Neural cell (in vitro differentiated cells): ENCODE measurements at regions not wholly inside any gene's neighbourhood (a gene's known extent, or its start where the extent isn't known, plus 50 kb on each side); places are given as distances from the start of the nearest gene placed in this dataset.

Experiments
- H2AFZ ChIP-seq: fragments of 200-600, 300-800 bp; sonication (generic), shearing (Covaris generic); 2 replicates; pipeline ENCODE4 v1.6.0; 2014; ENCODE audit warnings: low read depth, mild to moderate bottlenecking, antibody characterized with exemption, low read length, moderate library complexity
- H3F3A ChIP-seq: fragments of 200-600 bp; shearing (Covaris generic); 2 replicates; pipeline ENCODE4 v1.6.1; 2016; ENCODE audit warnings: mild to moderate bottlenecking, moderate library complexity, mixed read lengths, antibody characterized with exemption, low read length; ENCODE audit not compliant: insufficient read depth, poor library complexity, severe bottlenecking
- H3K27ac ChIP-seq: fragments of 200-600, 300-800 bp; sonication (generic), shearing (Covaris generic); 2 replicates; pipeline ENCODE4 v1.5.1; 2014; ENCODE audit warnings: mild to moderate bottlenecking, low read length, moderate library complexity
- H3K27me3 ChIP-seq: fragments of 300-800, 200-600 bp; sonication (generic), shearing (Covaris generic); 2 replicates; pipeline ENCODE4 v1.6.0; 2014; ENCODE audit warnings: mild to moderate bottlenecking, low read depth, low read length, moderate library complexity; ENCODE audit not compliant: insufficient read depth
- H3K36me3 ChIP-seq: fragments of 300-800, 200-600 bp; sonication (generic), shearing (Covaris generic); 2 replicates; pipeline ENCODE4 v1.5.1; 2014; ENCODE audit warnings: mild to moderate bottlenecking, antibody characterized with exemption, low read length, moderate library complexity; ENCODE audit not compliant: insufficient read depth
- H3K4me2 ChIP-seq: fragments of 300-800, 200-600 bp; sonication (generic), shearing (Covaris generic); 2 replicates; pipeline ENCODE4 v1.6.0; 2014; ENCODE audit warnings: mild to moderate bottlenecking, low read length
- H3K4me3 ChIP-seq: fragments of 300-800, 200-600 bp; sonication (generic), shearing (Covaris generic); 2 replicates; pipeline ENCODE4 v1.5.1; 2014; ENCODE audit warnings: mild to moderate bottlenecking, low read length, moderate library complexity
- H3K79me2 ChIP-seq: fragments of 200-600 bp; shearing (Covaris generic); replicated peaks from 2 replicates; pipeline ENCODE4 v1.6.0; 2014; ENCODE audit warnings: mild to moderate bottlenecking, low read length, moderate library complexity; ENCODE audit not compliant: insufficient read depth
- H3K9ac ChIP-seq: fragments of 300-800, 200-600 bp; sonication (generic), shearing (Covaris generic); 2 replicates; pipeline ENCODE4 v1.6.1; 2016; ENCODE audit warnings: mild to moderate bottlenecking, low read length, mixed read lengths
- H3K9me2 ChIP-seq: fragments of 200-600 bp; shearing (Covaris generic); 2 replicates; pipeline ENCODE4 v1.6.1; 2016; ENCODE audit warnings: mild to moderate bottlenecking, low read length, mixed read lengths; ENCODE audit not compliant: insufficient read depth
- H3K9me3 ChIP-seq: fragments of 200-600, 300-800 bp; sonication (generic), shearing (Covaris generic); 2 replicates; pipeline ENCODE4 v1.6.1; 2016; ENCODE audit warnings: mild to moderate bottlenecking, mixed run types, low read length, moderate library complexity, mixed read lengths
- H4K20me1 ChIP-seq: fragments of 200-600 bp; shearing (Covaris generic); 2 replicates; pipeline ENCODE4 v1.6.1; 2016; ENCODE audit warnings: mild to moderate bottlenecking, mixed run types; ENCODE audit not compliant: insufficient read depth
- EP300 ChIP-seq: fragments of 450-650 bp; conservative IDR thresholded peaks from 2 replicates; pipeline ENCODE4 v1.6.1; 2014; ENCODE audit warnings: antibody characterized with exemption, mild to moderate bottlenecking, moderate library complexity; ENCODE audit not compliant: poor library complexity, severe bottlenecking
- EZH2 ChIP-seq: fragments of 200-600, 300-800 bp; shearing (Covaris generic), sonication (generic); IDR thresholded peaks from 2 replicates; pipeline ENCODE4 v1.6.1; 2014; ENCODE audit warnings: antibody characterized with exemption, low read length, borderline replicate concordance, mild to moderate bottlenecking; ENCODE audit not compliant: insufficient read depth, poor library complexity, severe bottlenecking
- MXI1 ChIP-seq: fragments of 450-650 bp; conservative IDR thresholded peaks from 2 replicates; pipeline ENCODE4 v1.6.1; 2014; ENCODE audit warnings: antibody characterized with exemption, mild to moderate bottlenecking; ENCODE audit not compliant: poor library complexity, severe bottlenecking
- POLR2AphosphoS5 ChIP-seq: IDR thresholded peaks from 2 replicates; pipeline ENCODE4 v1.6.1; 2012
- RAD21 ChIP-seq: fragments of 450-650 bp; conservative IDR thresholded peaks from 2 replicates; pipeline ENCODE4 v1.6.1; 2014; ENCODE audit warnings: antibody characterized with exemption, mild to moderate bottlenecking, moderate library complexity
- SMC3 ChIP-seq: fragments of 450-650 bp; conservative IDR thresholded peaks from 2 replicates; pipeline ENCODE4 v1.6.1; 2014; ENCODE audit warnings: antibody characterized with exemption, mild to moderate bottlenecking, moderate library complexity; ENCODE audit not compliant: poor library complexity
- TAF1 ChIP-seq: IDR thresholded peaks from 2 replicates; pipeline ENCODE4 v1.6.1; 2012; ENCODE audit warnings: low read depth
- TF ChIP-seq, protein P1 (sequence below): fragments of 450-650 bp; IDR thresholded peaks from 2 replicates; pipeline ENCODE4 v1.5.1; 2014; ENCODE audit warnings: antibody characterized with exemption, mild to moderate bottlenecking, moderate library complexity; ENCODE audit not compliant: poor library complexity, severe bottlenecking
- TF ChIP-seq, protein P2 (sequence below): IDR thresholded peaks from 2 replicates; pipeline ENCODE4 v1.6.1; 2012; ENCODE audit warnings: borderline replicate concordance

DNA sequence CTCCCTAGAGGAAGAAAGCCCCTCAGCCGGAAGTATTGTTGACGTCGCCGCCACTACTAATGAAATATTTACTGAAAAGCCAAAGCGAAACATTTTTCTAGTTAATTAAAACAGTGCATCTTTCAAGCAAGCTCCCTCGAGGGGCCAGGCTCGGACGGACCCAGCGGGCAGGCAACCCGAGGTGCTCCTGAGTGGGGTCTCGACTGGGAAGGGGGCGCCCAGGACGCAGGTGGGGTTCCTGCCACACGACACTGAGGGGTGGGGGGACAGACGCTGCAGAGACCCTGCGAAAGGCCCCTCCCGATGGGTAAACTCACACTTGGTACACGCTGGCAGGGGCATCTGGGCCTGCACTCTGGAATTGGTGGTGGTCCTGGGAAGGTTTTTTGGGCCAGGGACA is 72.4 kb upstream of the ADGRA1 start:
- no peaks in the 10 kb centered on the region for H3F3A ChIP-seq
- H3K9me2 ChIP-seq: no peaks in the 10 kb centered on the region
- H3K27me3 ChIP-seq: no peaks in the 10 kb centered on the region
- H3K9ac ChIP-seq: no peak overlapping the region
- H3K27ac ChIP-seq: no peak overlapping the region
- TF ChIP-seq MXI1 (no peak), SMC3 (no peak)
- TF ChIP-seq, protein P1, sequence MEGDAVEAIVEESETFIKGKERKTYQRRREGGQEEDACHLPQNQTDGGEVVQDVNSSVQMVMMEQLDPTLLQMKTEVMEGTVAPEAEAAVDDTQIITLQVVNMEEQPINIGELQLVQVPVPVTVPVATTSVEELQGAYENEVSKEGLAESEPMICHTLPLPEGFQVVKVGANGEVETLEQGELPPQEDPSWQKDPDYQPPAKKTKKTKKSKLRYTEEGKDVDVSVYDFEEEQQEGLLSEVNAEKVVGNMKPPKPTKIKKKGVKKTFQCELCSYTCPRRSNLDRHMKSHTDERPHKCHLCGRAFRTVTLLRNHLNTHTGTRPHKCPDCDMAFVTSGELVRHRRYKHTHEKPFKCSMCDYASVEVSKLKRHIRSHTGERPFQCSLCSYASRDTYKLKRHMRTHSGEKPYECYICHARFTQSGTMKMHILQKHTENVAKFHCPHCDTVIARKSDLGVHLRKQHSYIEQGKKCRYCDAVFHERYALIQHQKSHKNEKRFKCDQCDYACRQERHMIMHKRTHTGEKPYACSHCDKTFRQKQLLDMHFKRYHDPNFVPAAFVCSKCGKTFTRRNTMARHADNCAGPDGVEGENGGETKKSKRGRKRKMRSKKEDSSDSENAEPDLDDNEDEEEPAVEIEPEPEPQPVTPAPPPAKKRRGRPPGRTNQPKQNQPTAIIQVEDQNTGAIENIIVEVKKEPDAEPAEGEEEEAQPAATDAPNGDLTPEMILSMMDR: no peak
- H4K20me1 ChIP-seq: no peaks in the 10 kb centered on the region
- no peaks in the 10 kb centered on the region for H3K36me3 ChIP-seq
- no peaks in the 10 kb centered on the region for H3K9me3 ChIP-seq
- H3K79me2 ChIP-seq: no peaks in the 10 kb centered on the region
- H2AFZ ChIP-seq: no peak overlapping the region
- no peak overlapping the region for H3K4me2 ChIP-seq
- no peak overlapping the region for H3K4me3 ChIP-seq

DNA sequence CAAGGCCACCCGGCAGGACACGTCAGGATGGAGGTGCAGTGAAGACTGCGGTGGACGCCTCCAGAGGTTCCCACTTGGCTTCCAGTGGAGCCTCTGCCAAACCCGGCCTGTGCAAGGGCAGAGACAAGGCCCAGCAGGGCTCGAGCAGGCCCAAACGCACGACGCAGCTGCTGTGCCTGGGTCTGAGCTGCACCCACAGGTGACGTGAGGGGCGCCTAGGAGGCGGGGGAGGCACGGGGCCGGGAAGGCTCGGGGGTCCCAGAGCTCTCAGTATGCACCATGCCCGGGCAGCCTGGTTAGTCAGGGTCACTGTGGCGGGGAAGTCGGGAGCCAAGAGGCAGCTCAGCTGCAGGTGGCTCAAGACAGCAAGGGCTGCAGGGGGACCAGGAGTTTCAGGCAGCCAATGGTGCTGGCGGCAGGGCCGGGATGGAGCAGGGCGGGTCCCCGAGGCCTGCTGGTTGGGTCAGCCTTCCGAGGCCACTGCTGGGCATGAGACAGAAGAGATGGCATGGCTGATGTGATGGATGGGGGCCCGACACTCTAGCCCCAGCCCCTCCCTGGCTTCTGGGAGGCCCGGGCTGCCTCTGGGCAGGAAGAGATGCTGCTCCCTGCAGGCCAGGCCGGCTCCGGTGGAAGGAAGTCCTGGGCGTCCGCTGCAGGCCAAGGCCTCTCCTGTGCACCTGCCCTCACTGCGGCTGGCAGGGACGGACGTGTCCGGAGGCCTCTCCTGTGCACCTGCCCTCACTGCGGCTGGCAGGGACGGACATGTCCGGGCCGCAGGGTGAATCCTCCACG is 72.2 kb upstream of the CFAP46 start:
- Histone ChIP-seq H3K79me2 (no peaks in the 10 kb centered on the region), H3K9ac (no peak overlapping the region), H3K36me3 (no peaks in the 10 kb centered on the region), H3K9me3 (no peaks in the 10 kb centered on the region), H3K27ac (no peak overlapping the region), H2AFZ (no peak overlapping the region), H4K20me1 (no peaks in the 10 kb centered on the region), H3K27me3 (no peaks in the 10 kb centered on the region), H3F3A (no peaks in the 10 kb centered on the region), H3K9me2 (no peaks in the 10 kb centered on the region), H3K4me3 (no peak overlapping the region), H3K4me2 (no peak overlapping the region)
- no peak for TF ChIP-seq RAD21
- TF ChIP-seq SMC3: no peak
- TF ChIP-seq MXI1: no peak
- no peak for TF ChIP-seq EZH2
- no peak for TF ChIP-seq POLR2AphosphoS5
- no peak for TF ChIP-seq TAF1
- TF ChIP-seq EP300: no peak
- TF ChIP-seq, protein P2, sequence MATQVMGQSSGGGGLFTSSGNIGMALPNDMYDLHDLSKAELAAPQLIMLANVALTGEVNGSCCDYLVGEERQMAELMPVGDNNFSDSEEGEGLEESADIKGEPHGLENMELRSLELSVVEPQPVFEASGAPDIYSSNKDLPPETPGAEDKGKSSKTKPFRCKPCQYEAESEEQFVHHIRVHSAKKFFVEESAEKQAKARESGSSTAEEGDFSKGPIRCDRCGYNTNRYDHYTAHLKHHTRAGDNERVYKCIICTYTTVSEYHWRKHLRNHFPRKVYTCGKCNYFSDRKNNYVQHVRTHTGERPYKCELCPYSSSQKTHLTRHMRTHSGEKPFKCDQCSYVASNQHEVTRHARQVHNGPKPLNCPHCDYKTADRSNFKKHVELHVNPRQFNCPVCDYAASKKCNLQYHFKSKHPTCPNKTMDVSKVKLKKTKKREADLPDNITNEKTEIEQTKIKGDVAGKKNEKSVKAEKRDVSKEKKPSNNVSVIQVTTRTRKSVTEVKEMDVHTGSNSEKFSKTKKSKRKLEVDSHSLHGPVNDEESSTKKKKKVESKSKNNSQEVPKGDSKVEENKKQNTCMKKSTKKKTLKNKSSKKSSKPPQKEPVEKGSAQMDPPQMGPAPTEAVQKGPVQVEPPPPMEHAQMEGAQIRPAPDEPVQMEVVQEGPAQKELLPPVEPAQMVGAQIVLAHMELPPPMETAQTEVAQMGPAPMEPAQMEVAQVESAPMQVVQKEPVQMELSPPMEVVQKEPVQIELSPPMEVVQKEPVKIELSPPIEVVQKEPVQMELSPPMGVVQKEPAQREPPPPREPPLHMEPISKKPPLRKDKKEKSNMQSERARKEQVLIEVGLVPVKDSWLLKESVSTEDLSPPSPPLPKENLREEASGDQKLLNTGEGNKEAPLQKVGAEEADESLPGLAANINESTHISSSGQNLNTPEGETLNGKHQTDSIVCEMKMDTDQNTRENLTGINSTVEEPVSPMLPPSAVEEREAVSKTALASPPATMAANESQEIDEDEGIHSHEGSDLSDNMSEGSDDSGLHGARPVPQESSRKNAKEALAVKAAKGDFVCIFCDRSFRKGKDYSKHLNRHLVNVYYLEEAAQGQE: no peak
- TF ChIP-seq, protein P1: no peak
